ENCODE measurements at regions not wholly inside any gene's neighbourhood (a gene's known extent, or its start where the extent isn't known, plus 50 kb on each side); places are given as distances from the start of the nearest gene placed in this dataset.
A peak's percentile ranks its signal among the peaks of the same experiment; 100 is the strongest.

DNA sequence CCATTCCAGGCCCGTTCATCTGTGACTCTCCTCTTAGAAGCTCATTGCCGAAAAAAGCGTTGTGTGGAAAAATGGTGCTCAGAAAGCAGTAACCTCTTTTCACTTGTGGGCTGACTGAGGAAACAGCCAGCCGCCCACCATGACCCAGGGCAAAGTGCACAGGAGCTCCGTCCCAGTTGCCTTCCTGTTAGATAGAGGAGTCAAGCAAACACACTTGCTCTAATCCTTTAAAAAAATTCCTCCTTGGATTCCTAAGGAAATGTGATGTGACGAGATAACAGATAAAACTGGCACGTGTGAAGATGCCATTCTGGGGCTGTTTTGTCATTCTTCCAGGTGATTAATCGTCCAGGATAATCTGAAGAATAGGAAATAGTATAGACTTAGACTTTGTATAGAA, 396.8 kb upstream of the DDHD1 start:
- Mint-ChIP-seq H3K27me3 (ENCODE audit: insufficient read depth) (peaks cover 2% of the 10 kb centered on the region), H3K27ac (peak overlapping the region; percentile 94), H3K4me1 (peaks cover 23% of the 10 kb centered on the region), H3K9me3 (peaks cover 3% of the 10 kb centered on the region), H3K4me3 (peak overlapping the region; percentile 39), H3K36me3 (ENCODE audit: low read depth) (peaks cover 3% of the 10 kb centered on the region)
- TF ChIP-seq CTCF (conservative IDR thresholded peaks at IDR 0.05), result no peak
- DNase-seq, result no peak
- H3K36me3 ChIP-seq (ENCODE audit: control insufficient read depth, insufficient read depth, low read length), result no peaks in the 10 kb centered on the region
- no peak overlapping the region for H3K9ac ChIP-seq (ENCODE audit: extremely low read depth, low read length, poor library complexity, severe bottlenecking)
- H3K27ac ChIP-seq (ENCODE audit: low read depth, low read length), result no peak overlapping the region
- H3K4me3 ChIP-seq (ENCODE audit: low read length), result no peak overlapping the region
- no peaks in the 10 kb centered on the region for H3K27me3 ChIP-seq (ENCODE audit: control insufficient read depth, insufficient read depth, low read length, poor library complexity, severe bottlenecking)
- peaks cover 3% of the 10 kb centered on the region for H3K4me1 ChIP-seq (ENCODE audit: control insufficient read depth, insufficient read depth, low read length)
- H3K9me3 ChIP-seq (ENCODE audit: control insufficient read depth, low read length), result no peaks in the 10 kb centered on the region
- 83 to 100% methylated on average over 3 to 8 of the region's 8 CpGs for WGBS, 2 experiments (ENCODE audit: insufficient coverage in 1 of 2, insufficient read length in 1 of 2)

DNA sequence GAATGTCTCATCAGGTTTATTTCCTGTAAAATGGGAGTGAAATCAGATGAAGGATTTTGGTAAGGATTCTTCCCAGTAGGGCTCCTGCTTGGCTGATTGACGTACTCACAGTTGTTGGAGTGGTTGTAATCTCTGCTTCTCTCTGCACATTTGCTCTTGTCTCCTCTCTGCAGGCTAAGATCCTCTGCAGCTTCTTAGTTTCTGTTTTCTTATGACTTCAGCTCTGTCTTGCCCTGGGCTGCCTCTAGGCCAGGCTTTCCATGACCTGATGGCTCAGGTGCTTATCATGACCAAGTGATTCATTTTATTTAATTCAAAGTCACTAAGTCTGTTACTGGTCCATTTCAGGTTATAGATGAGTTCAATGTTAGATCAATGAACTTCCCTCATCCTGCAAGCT, 394.5 kb upstream of the DDHD1 start:
- Histone ChIP-seq H3K27ac (ENCODE audit: low read depth, low read length) (no peak overlapping the region), H3K36me3 (ENCODE audit: control insufficient read depth, insufficient read depth, low read length) (no peaks in the 10 kb centered on the region), H3K9ac (ENCODE audit: extremely low read depth, low read length, poor library complexity, severe bottlenecking) (no peak overlapping the region), H3K9me3 (ENCODE audit: control insufficient read depth, low read length) (no peaks in the 10 kb centered on the region), H3K4me1 (ENCODE audit: control insufficient read depth, insufficient read depth, low read length) (peaks cover 3% of the 10 kb centered on the region), H3K27me3 (ENCODE audit: control insufficient read depth, insufficient read depth, low read length, poor library complexity, severe bottlenecking) (no peaks in the 10 kb centered on the region), H3K4me3 (ENCODE audit: low read length) (no peak overlapping the region)
- Mint-ChIP-seq H3K4me1 (peaks cover 38% of the 10 kb centered on the region), H3K27ac (no peak overlapping the region), H3K27me3 (ENCODE audit: insufficient read depth) (peaks cover 2% of the 10 kb centered on the region), H3K4me3 (no peak overlapping the region), H3K36me3 (ENCODE audit: low read depth) (peaks cover 3% of the 10 kb centered on the region), H3K9me3 (peaks cover 3% of the 10 kb centered on the region)
- DNase-seq, result no peak
- TF ChIP-seq CTCF (conservative IDR thresholded peaks at IDR 0.05), result no peak
- 87% methylated on average over 1 of the region's 1 CpG; no CpG with 5 or more reads in 1 of the 2 experiments for WGBS, 2 experiments (ENCODE audit: insufficient coverage in 1 of 2, insufficient read length in 1 of 2)

GRCh38 chr14:53545217-53545616, 392.1 kb upstream of the DDHD1 start:
- no peaks in the 10 kb centered on the region for H3K9me3 ChIP-seq (ENCODE audit: control insufficient read depth, low read length)
- no peak overlapping the region for H3K27ac Mint-ChIP-seq
- H3K27me3 Mint-ChIP-seq (ENCODE audit: insufficient read depth), result peaks cover 2% of the 10 kb centered on the region
- no peaks in the 10 kb centered on the region for H3K27me3 ChIP-seq (ENCODE audit: control insufficient read depth, insufficient read depth, low read length, poor library complexity, severe bottlenecking)
- H3K4me1 Mint-ChIP-seq, result peaks cover 26% of the 10 kb centered on the region
- H3K36me3 ChIP-seq (ENCODE audit: control insufficient read depth, insufficient read depth, low read length), result no peaks in the 10 kb centered on the region
- H3K4me1 ChIP-seq (ENCODE audit: control insufficient read depth, insufficient read depth, low read length), result peaks cover 3% of the 10 kb centered on the region
- H3K36me3 Mint-ChIP-seq (ENCODE audit: low read depth), result peaks cover 3% of the 10 kb centered on the region
- no peak for TF ChIP-seq CTCF (conservative IDR thresholded peaks at IDR 0.05)
- H3K4me3 ChIP-seq (ENCODE audit: low read length), result no peak overlapping the region
- peaks cover 3% of the 10 kb centered on the region for H3K9me3 Mint-ChIP-seq
- no peak overlapping the region for H3K4me3 Mint-ChIP-seq
- DNase-seq, result no peak
- H3K27ac ChIP-seq (ENCODE audit: low read depth, low read length), result no peak overlapping the region
- no peak overlapping the region for H3K9ac ChIP-seq (ENCODE audit: extremely low read depth, low read length, poor library complexity, severe bottlenecking)
